Lower leg skin (tissue), 3 donors: ENCODE measurements at regions not wholly inside any gene's neighbourhood (a gene's known extent, or its start where the extent isn't known, plus 50 kb on each side); places are given as distances from the start of the nearest gene placed in this dataset.

Experiments used
- CTCF ChIP-seq, 3 donors: fragments of 450-650 bp; IDR thresholded peaks; one replicate each; pipeline ENCODE4 v1.5.1; 2016; ENCODE audit warnings: antibody characterized with exemption in 3 of 3, mild to moderate bottlenecking in 3 of 3, moderate library complexity in 2 of 3
- POLR2A ChIP-seq, 2 donors: fragments of 450-650 bp; IDR thresholded peaks; one replicate each; pipeline ENCODE4 v1.6.1; 2016 to 2017; ENCODE audit warnings: antibody characterized with exemption in 2 of 2, mild to moderate bottlenecking in 1 of 2, moderate library complexity in 1 of 2

GRCh38 chr10:130254243-130254642 is 118.1 kb downstream of the GLRX3 start:
- no peak for TF ChIP-seq POLR2A (IDR thresholded peaks at IDR 0.05)
- TF ChIP-seq CTCF (IDR thresholded peaks at IDR 0.05) = no peak
